Right atrium auricular region (tissue), 2 donors: ENCODE measurements at regions not wholly inside any gene's neighbourhood (a gene's known extent, or its start where the extent isn't known, plus 50 kb on each side); places are given as distances from the start of the nearest gene placed in this dataset.

Source experiments
- DNase-seq: peaks from one replicate; pipeline ENCODE4 v3.0.0-alpha.2; 2019; ENCODE audit warnings: low spot score
- H3K27ac ChIP-seq, 2 donors: fragments of 200-600 bp; sonication (generic); 1 replicate in 1 of 2; 2 replicates in 1 of 2; pipeline ENCODE4 v1.5.1; 2016 to 2019
- H3K27me3 ChIP-seq, 2 donors: fragments of 200-600 bp; sonication (generic); one replicate each; pipeline versions ENCODE4 v1.5.1 to v1.6.0; 2017 to 2019
- H3K36me3 ChIP-seq: fragments of 200-600 bp; sonication (generic); one replicate; pipeline ENCODE4 v1.5.1; 2016
- H3K4me1 ChIP-seq, 2 donors: fragments of 200-600 bp; sonication (generic); one replicate each; pipeline versions ENCODE4 v1.5.1 to v1.6.0; 2017 to 2019
- H3K4me3 ChIP-seq, 2 donors: fragments of 200-600 bp; sonication (generic); 1 replicate in 1 of 2; 2 replicates in 1 of 2; pipeline ENCODE4 v1.5.1; 2017 to 2019; ENCODE audit warnings: mild to moderate bottlenecking in 1 of 2, moderate library complexity in 1 of 2
- H3K9me3 ChIP-seq, 2 donors: fragments of 200-600 bp; sonication (generic); one replicate each; pipeline ENCODE4 v1.5.1; 2019
- TF ChIP-seq, protein P1 (sequence below), 2 donors: fragments of 200-600 bp; sonication (generic); IDR thresholded peaks; one replicate each; pipeline ENCODE4 v1.5.1; 2019; ENCODE audit warnings: antibody characterized with exemption in 2 of 2

DNA sequence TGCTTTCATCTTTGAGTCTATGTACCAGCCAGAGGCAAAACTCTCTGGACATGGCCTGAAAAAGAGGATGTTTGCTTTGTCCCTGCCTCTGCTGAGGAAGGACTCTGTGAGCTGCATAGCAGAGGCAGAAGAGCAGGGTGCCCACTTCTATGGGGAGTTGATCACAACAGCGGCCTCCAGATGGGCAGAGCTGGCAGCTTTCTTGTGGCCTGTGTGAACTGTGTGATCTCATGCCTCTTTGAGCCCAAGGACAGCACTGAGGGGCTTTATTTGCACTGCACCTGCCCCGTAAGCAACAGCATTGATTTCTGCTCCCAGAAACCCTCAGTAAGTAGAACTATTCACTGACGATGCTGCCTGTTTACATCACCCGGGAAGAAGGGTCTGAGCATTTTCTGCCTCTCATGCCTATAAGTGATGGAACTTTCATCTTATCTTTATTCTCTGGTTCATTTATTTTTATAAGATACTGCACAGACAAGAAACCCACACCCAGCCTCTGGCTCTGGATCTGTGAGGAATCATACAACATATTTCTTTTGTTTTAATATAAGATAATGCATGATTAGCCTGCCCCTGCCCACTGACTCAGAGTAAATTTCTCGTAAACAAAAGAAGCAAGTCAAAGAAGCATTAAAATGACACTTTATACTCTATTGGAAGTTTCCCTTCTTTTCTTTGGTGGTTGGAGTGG is 244.2 kb upstream of the SOX21 start:
- no peak for DNase-seq
- Histone ChIP-seq H3K9me3 (no peaks in the 10 kb centered on the region), H3K4me3 (no peak overlapping the region), H3K27ac (no peak overlapping the region), H3K4me1 (no peaks in the 10 kb centered on the region), H3K36me3 (no peaks in the 10 kb centered on the region), H3K27me3 (no peaks in the 10 kb centered on the region)
- TF ChIP-seq, protein P1, sequence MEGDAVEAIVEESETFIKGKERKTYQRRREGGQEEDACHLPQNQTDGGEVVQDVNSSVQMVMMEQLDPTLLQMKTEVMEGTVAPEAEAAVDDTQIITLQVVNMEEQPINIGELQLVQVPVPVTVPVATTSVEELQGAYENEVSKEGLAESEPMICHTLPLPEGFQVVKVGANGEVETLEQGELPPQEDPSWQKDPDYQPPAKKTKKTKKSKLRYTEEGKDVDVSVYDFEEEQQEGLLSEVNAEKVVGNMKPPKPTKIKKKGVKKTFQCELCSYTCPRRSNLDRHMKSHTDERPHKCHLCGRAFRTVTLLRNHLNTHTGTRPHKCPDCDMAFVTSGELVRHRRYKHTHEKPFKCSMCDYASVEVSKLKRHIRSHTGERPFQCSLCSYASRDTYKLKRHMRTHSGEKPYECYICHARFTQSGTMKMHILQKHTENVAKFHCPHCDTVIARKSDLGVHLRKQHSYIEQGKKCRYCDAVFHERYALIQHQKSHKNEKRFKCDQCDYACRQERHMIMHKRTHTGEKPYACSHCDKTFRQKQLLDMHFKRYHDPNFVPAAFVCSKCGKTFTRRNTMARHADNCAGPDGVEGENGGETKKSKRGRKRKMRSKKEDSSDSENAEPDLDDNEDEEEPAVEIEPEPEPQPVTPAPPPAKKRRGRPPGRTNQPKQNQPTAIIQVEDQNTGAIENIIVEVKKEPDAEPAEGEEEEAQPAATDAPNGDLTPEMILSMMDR (IDR thresholded peaks at IDR 0.05): no peak

DNA sequence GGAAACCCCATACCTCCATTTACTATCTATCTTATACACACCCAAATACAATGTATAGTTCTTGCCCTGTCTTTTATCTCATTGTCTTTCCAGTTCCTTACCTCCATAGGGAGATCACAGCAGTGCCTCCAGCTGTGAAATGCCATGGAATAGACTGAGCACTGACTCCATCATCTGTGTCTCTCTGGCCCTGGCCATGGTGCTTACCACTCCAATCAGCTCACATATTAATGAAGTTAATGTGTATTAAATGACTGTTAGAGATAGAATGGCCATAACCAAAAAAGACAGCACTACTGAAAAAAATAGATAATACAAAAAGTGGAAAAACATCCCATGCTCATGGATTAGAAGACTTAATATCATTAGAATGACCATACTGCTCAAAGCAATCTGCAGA is 240.4 kb upstream of the SOX21 start:
- no peak for DNase-seq
- H3K27me3 ChIP-seq: no peaks in the 10 kb centered on the region
- H3K9me3 ChIP-seq: no peaks in the 10 kb centered on the region
- H3K4me3 ChIP-seq: no peak overlapping the region
- H3K4me1 ChIP-seq: no peaks in the 10 kb centered on the region
- TF ChIP-seq, protein P1 (IDR thresholded peaks at IDR 0.05): no peak
- no peak overlapping the region for H3K27ac ChIP-seq
- no peaks in the 10 kb centered on the region for H3K36me3 ChIP-seq

DNA sequence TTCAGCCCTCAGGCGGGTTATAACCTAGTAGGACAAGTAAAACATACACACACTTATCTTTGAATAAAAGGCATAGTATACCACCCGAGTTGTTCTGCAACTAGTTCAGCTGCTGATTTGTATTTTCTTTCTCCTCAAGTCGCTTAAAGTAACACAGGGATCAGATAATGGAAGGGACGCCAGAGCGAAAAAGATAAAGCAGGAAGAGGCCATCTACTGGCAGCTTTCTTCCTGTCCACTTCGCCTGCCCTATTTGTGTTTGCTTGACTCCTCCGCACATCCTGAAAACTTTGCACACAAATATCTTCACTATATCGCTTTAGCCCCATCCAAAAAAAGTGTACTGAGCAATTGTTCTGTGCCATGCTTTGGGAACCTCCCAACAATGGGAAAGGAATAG is 238.0 kb upstream of the SOX21 start:
- DNase-seq: no peak
- no peak overlapping the region for H3K27ac ChIP-seq
- H3K4me3 ChIP-seq: no peak overlapping the region
- TF ChIP-seq, protein P1 (IDR thresholded peaks at IDR 0.05): no peak
- no peaks in the 10 kb centered on the region for H3K36me3 ChIP-seq
- H3K4me1 ChIP-seq: no peaks in the 10 kb centered on the region
- H3K27me3 ChIP-seq: no peaks in the 10 kb centered on the region
- H3K9me3 ChIP-seq: no peaks in the 10 kb centered on the region

DNA sequence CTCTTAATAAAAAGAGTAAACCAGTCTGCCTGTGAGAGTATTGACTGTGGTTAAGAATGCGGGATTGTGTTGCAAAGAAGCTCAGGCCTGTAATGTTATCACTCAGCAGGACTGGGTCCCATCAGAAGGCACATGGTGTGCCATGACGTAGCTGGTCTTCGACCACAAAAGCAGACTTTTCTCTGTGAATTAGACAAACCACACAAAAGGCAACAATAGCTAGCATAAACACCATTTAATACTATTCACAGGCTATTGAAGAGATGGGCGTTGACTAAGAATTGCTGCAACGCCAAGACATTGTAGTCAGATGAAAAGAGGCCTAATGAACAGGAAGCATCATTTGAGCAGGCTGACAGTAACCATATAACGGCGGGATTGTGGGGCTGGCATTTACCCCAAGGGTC is 235.6 kb upstream of the SOX21 start:
- no peak overlapping the region for H3K27ac ChIP-seq
- TF ChIP-seq, protein P1 (IDR thresholded peaks at IDR 0.05): no peak
- DNase-seq: no peak
- no peaks in the 10 kb centered on the region for H3K27me3 ChIP-seq
- H3K4me1 ChIP-seq: no peaks in the 10 kb centered on the region
- H3K36me3 ChIP-seq: no peaks in the 10 kb centered on the region
- H3K9me3 ChIP-seq: no peaks in the 10 kb centered on the region
- no peak overlapping the region for H3K4me3 ChIP-seq

DNA sequence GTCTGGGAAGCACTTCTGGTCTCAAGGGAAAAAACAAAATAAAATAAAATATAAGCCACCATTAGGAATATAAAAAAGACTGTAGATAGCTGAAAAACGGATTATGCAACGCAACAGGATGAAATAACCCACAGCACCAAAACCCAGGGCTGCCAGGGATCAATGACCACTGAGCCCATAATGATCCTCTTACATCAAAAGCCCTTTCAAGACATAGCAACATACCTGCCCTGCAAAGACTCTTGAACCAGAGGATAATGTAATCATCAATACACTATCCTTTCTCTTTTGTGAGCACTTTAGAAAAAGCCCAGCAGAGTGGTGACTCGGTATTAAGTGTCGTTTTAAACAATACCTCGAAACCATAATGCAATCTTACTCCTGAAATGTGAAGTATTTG is 235.0 kb upstream of the SOX21 start:
- DNase-seq: no peak
- Histone ChIP-seq H3K27ac (no peak overlapping the region), H3K36me3 (no peaks in the 10 kb centered on the region), H3K4me3 (no peak overlapping the region), H3K9me3 (no peaks in the 10 kb centered on the region), H3K27me3 (no peaks in the 10 kb centered on the region), H3K4me1 (no peaks in the 10 kb centered on the region)
- TF ChIP-seq, protein P1 (IDR thresholded peaks at IDR 0.05): no peak

DNA sequence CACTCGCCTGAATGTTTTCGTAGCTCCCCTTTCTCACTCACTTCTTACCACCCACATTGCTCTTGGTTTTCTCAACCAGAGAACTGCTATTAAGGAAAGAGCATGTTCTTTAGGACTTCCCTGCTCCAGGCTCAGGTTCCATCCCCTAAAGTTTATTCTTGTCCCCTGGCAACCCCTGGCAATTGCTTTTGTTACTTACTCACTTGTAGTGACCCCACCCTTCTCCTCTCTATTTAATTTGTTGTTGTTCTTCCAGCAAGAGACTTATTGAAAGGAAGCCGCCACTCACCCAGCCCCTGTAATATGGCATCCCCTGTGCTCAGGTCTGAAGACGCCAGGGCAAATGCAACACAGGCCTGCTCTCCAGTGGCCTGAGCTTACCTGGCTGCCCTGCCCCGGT is 233.7 kb upstream of the SOX21 start:
- H3K4me3 ChIP-seq: no peak overlapping the region
- H3K27ac ChIP-seq: no peak overlapping the region
- DNase-seq: no peak
- no peaks in the 10 kb centered on the region for H3K36me3 ChIP-seq
- H3K9me3 ChIP-seq: no peaks in the 10 kb centered on the region
- TF ChIP-seq, protein P1 (IDR thresholded peaks at IDR 0.05): no peak
- H3K4me1 ChIP-seq: no peaks in the 10 kb centered on the region
- H3K27me3 ChIP-seq: no peaks in the 10 kb centered on the region
